ENCODE measurements at regions not wholly inside any gene's neighbourhood (a gene's known extent, or its start where the extent isn't known, plus 50 kb on each side); places are given as distances from the start of the nearest gene placed in this dataset.

DNA sequence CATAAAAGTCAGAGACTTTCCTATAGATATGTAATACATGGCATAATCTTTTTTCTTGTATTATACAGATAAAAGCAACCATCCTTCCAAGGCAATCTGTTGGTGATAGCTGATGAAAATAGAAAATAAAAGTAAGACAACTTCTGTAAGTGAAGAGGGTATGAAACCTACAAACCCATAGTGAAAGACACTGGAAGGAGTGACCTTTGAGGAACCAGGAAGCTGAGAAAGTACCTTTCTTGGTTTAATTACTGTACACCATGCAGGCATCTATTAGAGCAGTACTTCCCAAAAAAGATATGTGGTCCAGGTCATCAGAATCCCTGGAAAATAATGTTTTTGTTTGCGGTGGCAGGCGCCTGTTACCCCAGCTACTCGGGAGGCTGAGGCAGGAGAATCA is 906.6 kb upstream of the KLHL29 start:
- in situ Hi-C loops (cut with HindIII; ENCODE audit: low pct_unique_long_range_greater_than_20kb, low sequenced_read_pairs) = no loop called here
- no peak for TF ChIP-seq JUND (IDR thresholded peaks at IDR 0.05; ENCODE audit: low read depth)
- DNase-seq (ENCODE audit: low read depth in 1 of 2, low spot score in 1 of 2) = no peak

DNA sequence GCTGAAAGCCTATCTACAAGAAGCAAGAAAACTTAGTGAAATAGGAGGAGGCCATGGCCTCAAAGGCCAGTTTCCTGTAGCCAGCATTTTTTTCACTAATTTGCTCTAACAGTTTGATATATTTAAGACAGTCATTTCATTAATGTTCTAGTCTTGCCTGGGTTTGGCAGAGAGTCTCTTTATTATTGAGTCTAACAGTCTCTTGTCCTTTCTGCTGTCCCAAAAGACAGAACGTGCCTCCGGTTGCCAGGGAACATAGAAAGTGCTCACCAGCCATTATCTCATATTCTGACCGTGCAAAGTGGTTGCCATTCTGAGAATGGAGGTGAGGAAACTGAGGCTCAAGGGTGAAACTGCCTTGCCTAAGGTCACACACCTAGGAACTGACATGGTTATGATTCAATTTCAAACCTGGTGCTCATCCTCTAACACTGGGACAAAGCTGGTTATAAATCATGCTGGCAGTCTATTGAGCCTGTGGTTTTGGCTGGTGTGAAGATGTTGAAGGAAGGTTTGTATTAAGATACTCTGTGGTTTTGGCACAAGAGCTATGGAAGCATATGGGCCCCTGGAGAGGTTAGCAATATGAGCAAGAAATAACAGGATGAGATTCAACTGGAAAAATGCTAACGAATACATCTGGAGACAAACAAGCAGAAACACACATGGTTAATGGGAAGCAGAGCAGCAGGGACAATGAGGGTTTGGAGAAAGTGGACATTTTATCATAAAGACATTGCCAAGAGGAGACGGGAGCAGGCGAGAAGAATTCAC is 903.3 kb upstream of the KLHL29 start:
- TF ChIP-seq JUND (IDR thresholded peaks at IDR 0.05; ENCODE audit: low read depth) = no peak
- in situ Hi-C loops (cut with HindIII; ENCODE audit: low pct_unique_long_range_greater_than_20kb, low sequenced_read_pairs) = no loop called here
- DNase-seq (ENCODE audit: low read depth in 1 of 2, low spot score in 1 of 2) = no peak

DNA sequence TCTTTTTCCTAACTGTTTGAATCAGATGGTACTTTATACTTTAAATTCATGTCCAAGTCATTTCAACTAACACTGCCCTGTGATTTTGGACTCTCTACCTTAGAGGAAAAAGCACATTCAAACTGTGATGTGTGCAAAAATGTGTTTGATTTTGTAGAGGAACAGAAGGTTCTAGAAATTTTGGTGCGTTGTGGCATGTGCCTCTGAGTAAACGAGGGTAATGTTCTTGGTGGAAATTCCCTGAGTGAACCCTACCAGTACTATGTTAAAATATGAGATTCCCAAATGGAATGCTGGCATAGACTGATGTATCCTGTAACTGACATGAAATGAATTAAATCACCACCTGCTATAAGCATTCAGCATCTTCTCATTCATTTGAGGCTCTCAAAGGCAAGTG is 901.9 kb upstream of the KLHL29 start:
- DNase-seq (ENCODE audit: low read depth in 1 of 2, low spot score in 1 of 2) = no peak
- no peak for TF ChIP-seq JUND (IDR thresholded peaks at IDR 0.05; ENCODE audit: low read depth)
- in situ Hi-C loops (cut with HindIII; ENCODE audit: low pct_unique_long_range_greater_than_20kb, low sequenced_read_pairs) = no loop called here

DNA sequence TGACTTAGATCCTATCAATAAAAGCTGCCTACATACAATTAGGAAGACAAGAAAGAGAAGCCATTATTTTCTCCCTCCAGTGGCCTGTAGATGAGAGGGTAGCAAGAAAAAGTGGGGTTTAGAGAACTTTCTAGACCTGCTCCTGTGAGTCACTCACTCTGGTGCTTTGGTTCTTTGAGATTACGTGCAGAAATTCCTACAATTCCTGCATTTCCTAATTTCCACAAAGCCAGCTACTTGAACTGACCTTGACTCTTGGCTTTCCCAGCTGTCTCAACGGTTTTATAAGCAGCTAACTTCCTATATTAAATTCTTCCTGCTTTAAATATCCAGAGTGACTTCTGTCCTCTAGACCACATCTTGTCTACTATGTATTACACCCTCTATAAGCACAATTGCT is 899.5 kb upstream of the KLHL29 start:
- in situ Hi-C loops (cut with HindIII; ENCODE audit: low pct_unique_long_range_greater_than_20kb, low sequenced_read_pairs) = no loop called here
- no peak for TF ChIP-seq JUND (IDR thresholded peaks at IDR 0.05; ENCODE audit: low read depth)
- no peak for DNase-seq (ENCODE audit: low read depth in 1 of 2, low spot score in 1 of 2)

DNA sequence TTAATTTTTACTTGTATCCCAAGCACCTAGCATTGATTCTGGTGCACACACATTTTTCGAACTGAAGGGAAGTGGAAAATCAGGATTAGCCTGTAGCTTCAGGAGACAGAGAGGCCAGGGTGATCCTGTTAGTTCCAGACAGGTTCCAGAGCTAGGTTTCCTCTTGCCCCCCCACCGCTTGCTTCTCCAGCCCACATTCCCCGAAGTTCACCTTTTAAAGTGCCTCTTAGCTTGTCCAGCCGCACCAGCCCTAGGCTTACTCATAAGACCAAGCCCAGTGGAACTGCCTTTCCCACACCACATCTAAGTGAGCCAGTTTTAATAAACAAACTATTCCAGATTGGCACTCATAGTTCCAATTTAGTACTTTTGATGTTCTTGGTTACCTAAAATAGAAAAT is 898.6 kb upstream of the KLHL29 start:
- in situ Hi-C loops (cut with HindIII; ENCODE audit: low pct_unique_long_range_greater_than_20kb, low sequenced_read_pairs) = no loop called here
- TF ChIP-seq JUND (IDR thresholded peaks at IDR 0.05; ENCODE audit: low read depth) = no peak

DNA sequence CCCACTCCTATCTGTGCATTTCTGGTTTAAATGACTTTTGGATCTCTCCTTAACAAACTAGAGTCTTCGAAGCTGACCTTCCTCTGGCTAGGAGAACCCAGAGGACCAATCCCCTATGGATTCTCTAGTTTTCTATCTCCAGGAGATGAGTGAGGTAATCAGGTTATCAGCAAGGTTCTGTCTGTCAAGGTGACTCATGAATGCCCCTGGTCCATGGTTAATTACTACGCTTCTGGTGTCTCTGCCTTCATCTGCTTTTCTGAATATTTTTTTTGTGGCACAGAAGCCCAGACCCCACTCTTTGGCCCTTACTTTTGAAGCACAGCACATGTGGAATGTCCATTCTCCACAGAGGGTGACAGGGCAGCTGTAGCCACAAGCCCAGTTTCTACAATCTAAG is 897.9 kb upstream of the KLHL29 start:
- no peak for TF ChIP-seq JUND (IDR thresholded peaks at IDR 0.05; ENCODE audit: low read depth)
- DNase-seq (ENCODE audit: low read depth in 1 of 2, low spot score in 1 of 2) = no peak
- in situ Hi-C loops (cut with HindIII; ENCODE audit: low pct_unique_long_range_greater_than_20kb, low sequenced_read_pairs) = no loop called here

More for the DNA sequence above, 898.6 kb upstream of the KLHL29 start:
- DNase-seq (ENCODE audit: low read depth in 1 of 2, low spot score in 1 of 2) = no peak

DNA sequence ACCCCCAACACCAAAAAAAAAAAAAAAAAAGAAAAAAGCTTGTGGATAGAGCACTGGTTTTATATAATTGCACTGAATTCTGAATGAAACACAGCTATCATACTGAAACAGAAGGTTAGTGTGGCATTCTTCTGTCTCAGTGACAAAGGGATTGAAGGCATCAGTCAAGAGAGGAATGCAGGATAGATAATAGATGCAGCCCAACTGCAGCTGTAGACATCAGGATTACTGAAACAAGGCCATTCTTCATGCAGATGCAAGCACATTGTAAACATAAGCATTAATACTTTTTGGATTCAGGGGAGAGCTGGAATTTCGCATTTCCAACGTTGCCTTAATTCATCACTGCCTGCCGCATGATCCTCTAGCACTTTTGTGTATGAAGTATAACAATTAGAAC is 897.4 kb upstream of the KLHL29 start:
- no peak for TF ChIP-seq JUND (IDR thresholded peaks at IDR 0.05; ENCODE audit: low read depth)
- in situ Hi-C loops (cut with HindIII; ENCODE audit: low pct_unique_long_range_greater_than_20kb, low sequenced_read_pairs) = no loop called here
- DNase-seq (ENCODE audit: low read depth in 1 of 2, low spot score in 1 of 2) = no peak

DNA sequence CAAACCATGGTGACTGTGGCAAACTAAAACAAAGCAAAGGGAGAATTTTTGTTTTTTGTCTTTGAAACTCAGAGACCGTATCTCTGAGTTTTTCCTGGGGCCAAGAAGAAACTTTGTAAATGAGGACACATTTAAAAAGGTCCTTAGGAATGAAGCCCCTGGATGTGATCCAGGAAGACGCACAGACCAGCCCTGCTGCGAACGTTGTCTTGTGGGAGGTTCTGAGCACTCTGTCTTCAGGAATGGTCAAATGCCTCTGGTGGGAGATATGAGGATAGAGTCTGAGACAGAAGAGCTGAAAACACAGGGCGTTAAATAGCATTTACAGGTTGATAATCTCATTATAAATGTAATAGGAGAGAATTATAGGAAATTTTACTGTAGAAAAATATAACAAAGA is 893.5 kb upstream of the KLHL29 start:
- no peak for TF ChIP-seq JUND (IDR thresholded peaks at IDR 0.05; ENCODE audit: low read depth)
- in situ Hi-C loops (cut with HindIII; ENCODE audit: low pct_unique_long_range_greater_than_20kb, low sequenced_read_pairs) = no loop called here
- DNase-seq (ENCODE audit: low read depth in 1 of 2, low spot score in 1 of 2) = no peak

DNA sequence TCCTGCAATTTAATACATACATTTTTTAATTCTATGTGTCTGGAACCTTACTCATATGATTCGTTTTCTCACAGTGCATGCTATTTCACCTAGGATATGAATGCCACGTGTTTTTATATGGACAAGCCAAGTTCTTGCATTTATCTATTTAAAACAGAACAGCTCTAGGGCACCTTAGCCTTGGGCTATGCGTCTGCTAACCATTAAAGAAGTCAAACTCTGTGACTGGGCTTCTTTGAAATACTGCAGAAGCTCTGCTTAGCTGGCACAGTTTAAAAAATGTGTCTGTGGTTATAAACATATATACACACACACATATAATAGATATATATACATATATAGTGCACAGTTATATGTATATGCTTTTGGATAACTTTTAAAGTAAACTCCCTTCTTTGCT is 890.8 kb upstream of the KLHL29 start:
- DNase-seq (ENCODE audit: low read depth in 1 of 2, low spot score in 1 of 2) = no peak

DNA sequence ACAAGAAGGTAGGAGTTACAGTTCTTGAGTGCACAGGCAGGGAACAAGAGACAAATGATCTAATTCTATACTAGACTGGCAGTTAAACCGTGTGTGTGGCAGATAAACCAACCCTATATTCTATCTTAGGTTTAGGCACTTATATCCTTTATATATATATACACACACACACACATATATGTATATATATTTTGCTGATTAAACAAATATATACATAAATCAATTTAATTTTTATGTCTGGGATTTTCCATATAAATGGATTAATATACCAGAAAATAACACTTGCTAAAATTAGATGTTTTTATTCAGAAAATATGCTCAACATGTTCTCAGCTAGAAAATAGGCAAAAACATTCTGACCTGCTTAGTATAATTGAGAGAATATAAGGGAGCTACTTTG is 887.9 kb upstream of the KLHL29 start:
- TF ChIP-seq JUND (IDR thresholded peaks at IDR 0.05; ENCODE audit: low read depth) = no peak
- in situ Hi-C loops (cut with HindIII; ENCODE audit: low pct_unique_long_range_greater_than_20kb, low sequenced_read_pairs) = no loop called here
- no peak for DNase-seq (ENCODE audit: low read depth in 1 of 2, low spot score in 1 of 2)

More for the DNA sequence above, 890.8 kb upstream of the KLHL29 start:
- in situ Hi-C loops (cut with HindIII; ENCODE audit: low pct_unique_long_range_greater_than_20kb, low sequenced_read_pairs) = no loop called here
- no peak for TF ChIP-seq JUND (IDR thresholded peaks at IDR 0.05; ENCODE audit: low read depth)

DNA sequence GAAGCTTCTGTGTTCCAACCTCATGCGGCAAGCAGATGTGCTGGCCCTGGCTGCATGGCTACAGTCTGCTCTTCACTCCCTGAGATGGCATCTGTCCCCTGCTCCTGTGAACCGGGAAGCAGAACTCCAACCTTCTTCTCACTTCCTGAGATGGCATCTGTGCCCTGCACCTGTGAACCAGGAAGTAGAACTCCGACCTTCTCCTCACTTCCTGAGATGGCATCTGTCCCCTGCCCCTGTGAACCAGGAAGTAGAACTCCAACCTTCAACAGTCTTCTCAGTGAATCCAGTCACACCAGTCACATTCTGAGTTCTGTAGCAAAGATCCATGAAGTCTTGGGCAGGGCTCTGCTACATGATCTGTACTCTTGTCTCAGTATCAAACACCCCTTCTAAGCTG is 887.2 kb upstream of the KLHL29 start:
- TF ChIP-seq JUND (IDR thresholded peaks at IDR 0.05; ENCODE audit: low read depth) = no peak
- in situ Hi-C loops (cut with HindIII; ENCODE audit: low pct_unique_long_range_greater_than_20kb, low sequenced_read_pairs) = no loop called here
- DNase-seq (ENCODE audit: low read depth in 1 of 2, low spot score in 1 of 2) = no peak

DNA sequence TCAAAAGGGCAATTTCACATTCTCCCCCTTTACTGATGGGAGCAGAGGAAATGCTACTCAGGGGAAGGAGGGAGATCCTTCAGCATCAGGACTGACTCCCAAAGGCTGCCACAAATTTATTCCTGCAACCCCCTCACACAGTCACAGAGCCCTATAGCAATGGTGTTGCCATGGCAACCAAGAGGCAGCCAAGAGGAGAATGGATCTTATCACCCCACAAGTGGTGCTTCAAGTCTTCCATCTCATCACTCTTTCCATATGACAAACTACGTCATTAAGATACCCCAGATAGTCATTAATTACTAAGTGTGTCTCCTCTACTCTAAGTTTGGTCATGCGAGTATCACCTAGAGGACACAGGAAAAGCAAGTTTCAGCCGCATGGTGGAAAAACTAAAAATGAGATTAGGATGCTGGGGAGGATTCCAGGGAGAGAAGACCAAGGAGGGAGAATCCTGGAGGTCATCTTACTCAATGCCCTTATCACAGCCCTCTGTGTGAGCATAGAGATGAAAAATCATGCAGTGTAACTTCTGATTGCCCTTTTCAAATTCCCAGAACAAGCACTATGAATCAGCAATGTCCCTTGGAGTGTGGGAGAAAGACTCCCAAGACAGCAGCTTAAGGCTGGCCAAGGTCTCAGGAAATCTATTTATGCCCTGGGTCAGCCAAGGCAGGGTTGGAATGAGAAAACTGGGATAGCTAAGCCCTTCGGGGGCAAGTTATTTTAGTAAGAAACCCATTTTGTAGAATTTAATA is 885.7 kb upstream of the KLHL29 start:
- in situ Hi-C loops (cut with HindIII; ENCODE audit: low pct_unique_long_range_greater_than_20kb, low sequenced_read_pairs) = no loop called here
- DNase-seq (ENCODE audit: low read depth in 1 of 2, low spot score in 1 of 2) = no peak
- TF ChIP-seq JUND (IDR thresholded peaks at IDR 0.05; ENCODE audit: low read depth) = no peak

DNA sequence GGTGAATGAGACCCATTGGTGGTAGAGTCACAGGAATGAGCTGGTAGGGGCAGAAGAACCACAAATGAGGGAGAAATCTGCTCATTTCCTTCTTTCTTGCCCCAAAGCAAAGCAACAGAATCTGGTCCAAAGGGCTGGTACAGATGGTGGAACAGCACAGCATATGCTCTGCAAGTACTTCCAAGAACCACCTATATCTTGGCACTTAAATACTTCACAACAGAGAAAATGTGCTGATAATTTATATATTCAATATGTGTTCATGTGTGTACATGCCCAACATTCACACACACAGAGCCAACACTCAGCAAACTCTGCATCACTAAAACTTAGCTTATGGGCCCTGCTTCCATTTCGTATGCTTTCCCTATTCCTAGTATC is 884.4 kb upstream of the KLHL29 start:
- DNase-seq (ENCODE audit: low read depth in 1 of 2, low spot score in 1 of 2) = no peak
- in situ Hi-C loops (cut with HindIII; ENCODE audit: low pct_unique_long_range_greater_than_20kb, low sequenced_read_pairs) = no loop called here
- no peak for TF ChIP-seq JUND (IDR thresholded peaks at IDR 0.05; ENCODE audit: low read depth)
